GM19455 (cell line): ENCODE measurements at regions not wholly inside any gene's neighbourhood (a gene's known extent, or its start where the extent isn't known, plus 50 kb on each side); places are given as distances from the start of the nearest gene placed in this dataset.
"Not testable (repeated sequence)": the region's sequence is repeated elsewhere in the genome, so short reads cannot be mapped to it uniquely, and the experiment has no call there.

ENCODE experiments used
- ATAC-seq: cut with Tn5 transposase; IDR thresholded peaks from one replicate; pipeline ENCODE4 v1.9.1; 2021; ENCODE audit not compliant: unreplicated experiment

- ATAC-seq, result no peak
These were observed 180.4 kb downstream of the SMAD6 start for GRCh38 chr15:66882251-66883020.

GRCh38 chr15:66883284-66883911, 181.4 kb downstream of the SMAD6 start:
- no peak for ATAC-seq

GRCh38 chr15:66884115-66884622, 181.2 kb upstream of the SMAD3 start:
- ATAC-seq, result no peak

GRCh38 chr15:66884661-66885237, 180.7 kb upstream of the SMAD3 start:
- no peak for ATAC-seq

GRCh38 chr15:66885281-66885915, 180.0 kb upstream of the SMAD3 start:
- ATAC-seq, result no peak

- no peak for ATAC-seq
These were observed 179.1 kb upstream of the SMAD3 start for GRCh38 chr15:66886241-66886675.

- ATAC-seq, result no peak
These were observed 178.6 kb upstream of the SMAD3 start for GRCh38 chr15:66886686-66887273.

- ATAC-seq, result not testable (repeated sequence)
These were observed 176.1 kb upstream of the SMAD3 start for GRCh38 chr15:66889298-66889697.

GRCh38 chr15:66891776-66892175, 173.6 kb upstream of the SMAD3 start:
- ATAC-seq, result no peak

GRCh38 chr15:66893294-66893693, 172.1 kb upstream of the SMAD3 start:
- no peak for ATAC-seq

GRCh38 chr15:66894363-66894762, 171.0 kb upstream of the SMAD3 start:
- ATAC-seq, result no peak

GRCh38 chr15:66894986-66895780, 170.2 kb upstream of the SMAD3 start:
- no peak for ATAC-seq

GRCh38 chr15:66895794-66896453, 169.5 kb upstream of the SMAD3 start:
- ATAC-seq, result no peak

- no peak for ATAC-seq
These were observed 168.8 kb upstream of the SMAD3 start for GRCh38 chr15:66896611-66897010.

- no peak for ATAC-seq
These were observed 168.0 kb upstream of the SMAD3 start for GRCh38 chr15:66897416-66897815.

GRCh38 chr15:66897971-66898370, 167.4 kb upstream of the SMAD3 start:
- no peak for ATAC-seq

- ATAC-seq, result no peak
These were observed 166.6 kb upstream of the SMAD3 start for GRCh38 chr15:66898656-66899386.

GRCh38 chr15:66899555-66900350, 165.6 kb upstream of the SMAD3 start:
- ATAC-seq, result no peak
